HG03354 (cell line): ENCODE measurements at regions not wholly inside any gene's neighbourhood (a gene's known extent, or its start where the extent isn't known, plus 50 kb on each side); places are given as distances from the start of the nearest gene placed in this dataset.
"Not testable (repeated sequence)": the region's sequence is repeated elsewhere in the genome, so short reads cannot be mapped to it uniquely, and the experiment has no call there.

ENCODE experiments used
- ATAC-seq: cut with Tn5 transposase; IDR thresholded peaks from one replicate; pipeline ENCODE4 v1.9.1; 2021; ENCODE audit warnings: mild to moderate bottlenecking; ENCODE audit not compliant: unreplicated experiment, poor library complexity, severe bottlenecking

DNA sequence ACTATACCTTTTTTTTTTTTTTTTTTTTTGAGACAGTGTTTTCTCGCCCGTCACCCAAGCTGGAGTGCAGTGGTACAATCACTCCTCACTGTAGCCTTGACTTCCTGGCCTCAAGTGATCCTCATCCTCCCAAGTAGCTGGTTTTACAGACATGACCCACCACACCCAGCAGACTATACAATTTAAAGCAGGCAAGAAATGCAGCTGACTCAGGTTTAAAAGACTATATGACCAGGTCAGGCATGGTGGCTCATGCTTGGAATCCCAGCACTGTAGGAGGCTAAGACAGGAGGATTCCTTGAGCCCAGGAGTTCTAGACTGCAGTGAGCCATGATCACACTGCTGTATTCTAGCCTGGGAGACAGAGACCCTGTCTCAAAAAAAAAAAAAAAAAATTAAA is 89.5 kb upstream of the AUTS2 start:
- ATAC-seq, result no peak

DNA sequence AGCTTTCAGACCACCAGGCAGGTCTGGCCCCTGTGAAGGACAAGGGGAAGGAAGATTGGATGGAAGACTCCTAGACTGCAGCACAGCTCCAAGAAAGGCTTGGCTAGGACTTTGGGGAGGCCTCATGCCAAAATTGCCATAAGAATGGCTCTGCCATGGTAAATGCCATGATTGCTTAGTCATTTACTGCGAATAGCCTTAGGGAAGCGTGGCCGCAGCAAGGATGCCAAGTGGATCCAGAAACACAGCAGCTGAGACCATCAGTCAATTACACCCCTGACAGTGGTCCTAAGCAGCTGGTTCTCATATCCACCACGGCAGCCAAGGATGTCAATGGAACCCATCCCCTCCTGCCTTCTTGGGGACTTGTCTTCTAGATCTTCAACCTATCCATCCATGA is 88.2 kb upstream of the AUTS2 start:
- no peak for ATAC-seq

DNA sequence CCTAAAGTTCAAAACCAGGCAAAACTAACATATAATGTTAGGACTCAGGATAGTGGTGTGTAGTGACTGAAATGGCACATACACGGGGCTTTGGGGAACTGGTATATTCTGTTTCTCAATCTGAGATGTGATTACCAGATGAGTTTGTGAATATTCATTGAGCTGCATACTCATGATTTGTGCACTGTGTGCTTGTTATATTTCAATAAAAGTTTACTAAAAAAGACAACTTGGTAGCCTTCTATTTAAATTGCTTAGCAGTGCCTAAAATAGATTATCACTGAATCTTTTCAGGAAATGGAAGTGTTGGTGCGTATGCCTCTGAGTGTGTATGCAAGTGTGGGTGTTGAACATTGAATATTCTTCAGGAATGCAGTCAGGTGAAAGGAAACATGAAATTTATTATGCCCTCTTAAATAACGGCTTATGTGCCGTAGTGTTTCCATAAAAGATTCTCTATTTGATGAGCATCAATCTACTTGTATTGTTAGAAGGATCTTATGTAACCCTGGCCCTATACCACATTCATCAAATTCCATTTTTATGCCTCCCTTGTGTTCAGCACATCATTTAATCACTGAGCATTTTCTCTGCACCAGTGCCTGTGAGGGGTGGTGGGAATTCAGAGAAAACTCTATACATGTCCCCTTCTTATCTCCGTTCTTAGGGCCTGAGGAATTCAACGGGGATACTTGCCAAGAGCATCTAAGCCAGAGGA is 82.6 kb upstream of the AUTS2 start:
- ATAC-seq, result no peak

GRCh38 chr7:69516238-69516820 is 81.9 kb upstream of the AUTS2 start:
- no peak for ATAC-seq

DNA sequence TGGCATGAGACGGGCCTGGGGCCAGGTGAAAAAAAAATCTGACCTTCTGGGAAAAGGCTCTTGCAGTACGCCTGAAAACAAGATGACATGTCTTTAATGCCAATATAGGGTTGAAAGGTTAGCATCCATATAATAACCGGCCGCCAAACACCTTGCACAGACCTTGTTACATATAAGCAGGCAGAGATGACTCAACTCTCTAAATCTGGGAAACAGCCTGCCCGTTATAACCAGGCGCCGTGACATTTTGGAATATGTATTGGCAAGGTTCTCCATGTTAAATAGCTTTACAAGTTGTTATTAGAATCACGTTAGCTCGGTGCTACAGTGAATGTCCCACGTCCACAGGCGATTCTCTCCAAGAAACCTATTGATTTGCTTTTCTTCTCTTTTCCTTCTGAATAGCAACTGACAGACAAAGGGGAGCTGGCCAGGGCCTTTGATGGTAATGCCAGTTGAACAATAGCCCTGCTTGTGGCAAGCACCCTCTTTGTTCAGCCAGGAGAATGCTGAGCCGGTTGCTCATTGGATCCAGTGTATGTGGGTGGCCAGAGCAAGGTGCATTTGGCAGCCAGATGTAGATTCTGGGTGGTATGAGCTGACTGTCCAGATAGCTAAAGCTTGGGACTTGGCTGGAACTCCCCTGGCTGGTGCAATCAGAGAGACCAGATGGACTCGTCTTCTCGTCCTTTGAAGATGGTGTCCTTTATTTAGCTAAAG is 80.1 kb upstream of the AUTS2 start:
- no peak for ATAC-seq

DNA sequence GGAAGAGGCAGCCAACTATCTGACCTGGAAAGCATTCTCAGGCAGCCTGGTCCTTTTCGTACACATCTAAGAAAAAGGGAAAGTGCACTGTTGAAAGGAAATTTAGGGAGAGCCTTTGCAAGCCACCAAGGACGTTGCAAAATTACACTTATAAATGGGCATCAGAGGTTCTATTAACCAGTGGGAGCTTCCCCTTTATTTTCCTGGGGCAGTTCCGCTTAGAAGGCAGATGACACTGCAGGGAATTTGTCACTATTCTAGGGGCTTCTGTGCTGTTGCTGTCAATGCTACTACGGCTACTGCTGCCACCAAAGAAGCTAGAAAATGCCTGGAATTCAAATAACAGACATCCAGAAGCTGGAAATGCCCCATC is 79.6 kb upstream of the AUTS2 start:
- no peak for ATAC-seq

- no peak for ATAC-seq
Observed at GRCh38 chr7:69526570-69526969, 71.7 kb upstream of the AUTS2 start.

DNA sequence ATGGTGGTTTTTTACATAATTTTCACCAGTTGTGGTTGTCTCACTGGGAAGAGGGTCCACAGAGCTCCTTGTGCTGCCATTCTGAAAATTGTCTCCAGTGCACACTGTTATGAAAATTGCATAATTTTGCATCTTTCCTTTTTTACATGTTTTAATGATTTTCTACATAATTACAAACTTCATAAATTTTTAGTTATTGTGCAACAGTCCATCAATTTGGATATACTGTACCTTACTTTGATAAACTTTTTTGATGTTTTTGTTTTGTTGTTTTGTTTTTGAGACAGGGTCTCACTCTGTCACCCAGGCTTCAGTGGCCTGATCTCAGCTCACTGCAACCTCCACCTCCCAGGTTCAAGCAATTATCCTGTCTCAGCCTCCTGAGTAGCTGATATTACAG is 70.6 kb upstream of the AUTS2 start:
- no peak for ATAC-seq

GRCh38 chr7:69531050-69531449 is 67.2 kb upstream of the AUTS2 start:
- ATAC-seq, result no peak

DNA sequence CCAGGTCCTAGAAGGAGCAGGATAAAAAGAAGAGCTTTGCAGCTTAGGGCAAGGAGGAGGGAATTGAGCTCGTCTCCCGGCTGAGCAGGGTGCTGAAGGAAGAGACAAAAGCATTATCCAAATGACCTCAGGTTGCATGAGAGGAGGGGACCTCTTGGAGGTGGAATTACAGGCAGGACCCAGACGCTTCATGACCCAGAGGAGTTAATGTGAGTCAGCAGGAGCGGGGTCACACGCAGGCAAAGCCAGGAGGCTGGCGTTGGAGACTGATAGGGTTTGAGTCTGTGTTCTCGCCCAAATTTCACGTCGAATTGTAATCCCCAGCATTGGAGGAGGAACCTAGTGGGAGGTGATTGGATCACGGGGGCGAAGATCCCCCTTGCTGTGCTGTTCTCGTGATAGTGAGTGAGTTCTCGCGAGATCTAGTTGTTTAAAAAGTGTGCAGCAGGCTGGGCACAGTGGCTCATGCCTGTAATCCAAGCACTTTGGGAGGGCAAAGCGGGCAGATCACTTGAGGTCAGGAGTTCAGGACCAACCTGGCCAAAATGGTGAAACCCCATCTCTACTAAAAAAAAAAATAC is 63.7 kb upstream of the AUTS2 start:
- no peak for ATAC-seq

DNA sequence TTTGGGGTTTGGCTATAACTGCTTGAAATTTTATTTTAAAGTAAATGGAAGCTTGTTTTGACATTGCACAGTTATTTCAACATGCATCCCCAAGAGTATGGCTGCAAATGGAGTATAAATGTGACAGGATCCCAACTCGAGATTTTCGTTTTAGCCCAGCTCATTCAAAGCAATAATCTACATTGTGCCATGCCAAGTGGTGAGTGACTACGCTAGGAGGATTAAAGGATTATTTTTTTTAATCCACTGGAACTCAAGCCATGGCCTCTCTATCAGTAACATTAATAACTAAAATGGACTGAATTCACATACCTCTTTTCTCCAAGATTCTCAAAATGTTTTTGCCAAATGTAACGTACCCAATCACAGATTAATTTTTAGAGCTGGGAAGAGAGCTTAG is 60.6 kb upstream of the AUTS2 start:
- ATAC-seq, result no peak

GRCh38 chr7:69539531-69539930 is 58.7 kb upstream of the AUTS2 start:
- ATAC-seq, result no peak

- ATAC-seq, result no peak
Observed at GRCh38 chr7:69540287-69540686, 58.0 kb upstream of the AUTS2 start.

DNA sequence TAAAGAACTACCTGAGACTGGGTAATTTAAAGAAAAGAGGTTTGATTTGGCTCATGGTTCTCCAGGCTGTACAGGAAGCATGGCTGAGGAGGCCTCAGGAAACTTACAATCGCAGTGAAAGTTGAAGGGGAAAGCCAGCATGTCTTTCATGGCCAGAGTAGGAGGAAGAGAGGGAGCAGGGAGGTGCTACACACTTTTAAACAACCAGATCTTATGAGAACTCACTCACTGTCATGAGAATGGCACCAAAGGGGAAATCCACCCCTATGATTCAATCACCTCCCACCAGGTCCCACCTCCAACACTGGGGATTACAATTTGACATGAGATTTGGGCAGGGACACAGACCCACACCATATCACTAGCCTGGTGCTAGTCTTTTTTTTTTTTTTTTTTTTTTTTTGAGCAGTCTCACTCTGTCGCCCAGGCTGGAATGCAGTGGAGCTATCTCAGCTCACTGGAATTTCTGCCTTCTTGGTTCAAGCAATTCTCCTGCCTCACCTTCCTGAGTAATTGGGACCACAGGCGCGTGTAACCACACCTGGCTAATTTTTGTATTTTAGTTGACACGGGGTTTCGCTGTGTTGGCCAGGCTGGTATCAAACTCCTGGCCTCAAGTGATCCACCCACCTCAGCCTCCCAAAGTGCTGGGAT is 56.4 kb upstream of the AUTS2 start:
- ATAC-seq, result not testable (repeated sequence)

- no peak for ATAC-seq
Observed at GRCh38 chr7:69545175-69545574, 53.1 kb upstream of the AUTS2 start.
